ENCODE measurements at regions not wholly inside any gene's neighbourhood (a gene's known extent, or its start where the extent isn't known, plus 50 kb on each side); places are given as distances from the start of the nearest gene placed in this dataset.

DNA sequence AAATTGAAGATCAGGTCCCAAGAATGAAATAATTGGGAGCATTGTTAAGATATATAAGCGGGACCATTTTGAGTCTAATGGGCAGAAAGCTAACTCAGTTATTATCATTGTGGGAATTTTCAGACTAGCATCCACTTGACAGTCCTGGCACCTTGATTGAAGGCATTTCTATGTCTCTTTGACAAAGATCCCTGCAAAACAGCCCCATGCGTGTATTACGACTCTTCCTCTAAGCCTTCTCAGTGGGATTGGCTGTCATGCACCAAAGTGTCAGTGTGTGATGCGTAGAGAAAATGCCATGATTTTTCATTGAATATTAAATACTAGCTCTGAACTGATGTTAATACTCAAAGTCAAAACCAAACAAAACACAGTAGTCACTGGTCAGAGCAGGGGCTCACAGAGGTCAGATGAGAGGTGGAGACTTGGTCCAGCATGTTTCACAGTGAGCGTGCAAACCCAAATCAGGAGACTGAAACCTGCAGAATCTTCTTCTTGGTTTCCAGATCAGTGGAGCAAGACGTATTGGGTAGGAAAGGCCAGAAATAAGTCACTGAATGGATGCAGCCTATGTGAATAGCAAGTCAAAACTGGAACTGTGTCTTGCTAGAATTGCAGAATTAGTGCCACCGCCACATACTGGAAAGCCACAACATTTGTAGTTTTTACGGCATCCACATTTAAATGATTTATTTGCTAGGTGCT, 303.6 kb upstream of the AKR1E2 start:
- H3K9me3 ChIP-seq (replicated peaks), result no peaks in the 10 kb centered on the region
- H3K36me3 ChIP-seq, result no peaks in the 10 kb centered on the region
- no peak overlapping the region for H3K4me3 ChIP-seq
- H3K27me3 ChIP-seq (replicated peaks), result no peaks in the 10 kb centered on the region
- DNase-seq (ENCODE audit: low read depth in 1 of 2, low spot score in 2 of 2), result no peak
- H3K27ac ChIP-seq, result no peak overlapping the region
- H3K4me1 ChIP-seq (replicated peaks), result peaks cover 6% of the 10 kb centered on the region

DNA sequence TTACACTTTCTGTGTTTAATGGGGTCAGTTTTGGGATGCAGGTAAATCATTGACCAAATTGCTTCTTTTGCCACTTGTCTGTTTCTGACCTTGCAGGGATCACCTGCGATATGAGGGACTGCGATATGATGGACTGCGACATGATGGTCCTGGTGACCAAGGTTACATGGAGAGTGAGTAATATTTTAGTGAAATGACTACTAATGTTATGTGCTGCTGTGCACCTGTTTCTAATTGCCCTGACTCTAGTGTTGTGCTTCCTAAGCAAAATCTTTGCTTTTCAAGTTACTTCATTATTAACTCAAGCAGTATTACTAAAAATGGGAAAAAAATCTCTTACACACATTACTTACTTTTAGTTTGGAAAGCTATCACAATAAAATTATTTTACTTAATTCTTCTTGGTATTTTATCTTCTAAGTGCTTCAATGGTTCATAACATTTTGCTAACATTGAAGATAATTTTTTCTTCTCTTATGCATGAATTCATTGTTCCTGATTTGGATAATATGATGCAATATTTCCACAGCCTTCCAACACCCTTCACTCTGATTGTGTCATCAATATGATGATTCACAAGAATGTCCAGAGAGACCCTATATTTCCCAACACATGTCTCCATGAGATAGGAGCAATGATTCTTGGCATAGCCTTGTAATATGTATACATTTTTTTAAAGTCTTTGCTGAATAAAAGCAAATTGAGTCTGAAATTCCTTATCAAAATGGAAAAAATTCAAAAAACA, 306.2 kb upstream of the AKR1E2 start:
- Histone ChIP-seq H3K4me1 (replicated peaks) (no peaks in the 10 kb centered on the region), H3K27me3 (replicated peaks) (no peaks in the 10 kb centered on the region), H3K4me3 (no peak overlapping the region), H3K27ac (no peak overlapping the region), H3K9me3 (replicated peaks) (no peaks in the 10 kb centered on the region), H3K36me3 (no peaks in the 10 kb centered on the region)
- no peak for DNase-seq (ENCODE audit: low read depth in 1 of 2, low spot score in 2 of 2)

DNA sequence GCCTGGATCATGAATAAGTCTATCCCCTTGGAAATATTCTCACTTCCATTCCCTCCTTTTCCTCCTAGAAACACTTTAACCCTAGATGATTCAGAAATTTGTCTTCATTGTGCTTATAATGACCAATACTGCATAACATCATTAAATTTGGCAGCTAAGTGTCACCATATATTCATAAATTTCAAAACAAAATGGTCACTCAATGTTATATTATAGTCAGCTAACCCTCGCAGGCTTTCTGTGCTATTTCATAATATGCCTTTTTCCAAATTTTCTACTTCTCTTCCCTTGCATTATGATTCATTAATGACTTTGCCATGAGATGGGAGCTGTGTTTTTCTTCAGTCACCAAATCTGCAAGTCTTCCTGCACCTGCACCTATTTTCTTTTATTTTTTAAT, 308.3 kb upstream of the AKR1E2 start:
- H3K4me3 ChIP-seq, result no peak overlapping the region
- no peaks in the 10 kb centered on the region for H3K27me3 ChIP-seq (replicated peaks)
- no peak overlapping the region for H3K27ac ChIP-seq
- DNase-seq (ENCODE audit: low read depth in 1 of 2, low spot score in 2 of 2), result no peak
- H3K36me3 ChIP-seq, result no peaks in the 10 kb centered on the region
- H3K4me1 ChIP-seq (replicated peaks), result no peaks in the 10 kb centered on the region
- no peaks in the 10 kb centered on the region for H3K9me3 ChIP-seq (replicated peaks)

DNA sequence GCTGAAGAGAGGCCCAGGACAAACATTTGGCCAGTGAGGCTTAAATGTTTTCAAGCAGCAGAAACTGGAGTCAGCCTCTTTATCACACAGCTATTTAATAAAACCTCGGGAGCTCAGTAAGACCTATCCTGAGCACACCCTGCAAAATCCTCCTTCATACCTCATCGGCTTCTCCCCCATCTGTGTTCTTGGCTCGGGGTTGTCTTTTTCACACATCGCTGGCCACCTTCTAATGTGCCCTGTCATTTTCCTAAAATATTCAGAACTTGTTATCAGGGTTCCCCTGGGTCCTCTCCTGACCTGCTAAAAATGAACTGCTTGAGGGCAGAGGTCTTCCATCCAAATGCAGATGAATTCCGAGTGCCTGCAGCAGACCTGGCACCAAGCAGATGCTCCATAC, 310.3 kb upstream of the AKR1E2 start:
- H3K4me1 ChIP-seq (replicated peaks), result no peaks in the 10 kb centered on the region
- no peaks in the 10 kb centered on the region for H3K9me3 ChIP-seq (replicated peaks)
- no peaks in the 10 kb centered on the region for H3K27me3 ChIP-seq (replicated peaks)
- DNase-seq (ENCODE audit: low read depth in 1 of 2, low spot score in 2 of 2), result no peak
- H3K36me3 ChIP-seq, result no peaks in the 10 kb centered on the region
- no peak overlapping the region for H3K27ac ChIP-seq
- no peak overlapping the region for H3K4me3 ChIP-seq

DNA sequence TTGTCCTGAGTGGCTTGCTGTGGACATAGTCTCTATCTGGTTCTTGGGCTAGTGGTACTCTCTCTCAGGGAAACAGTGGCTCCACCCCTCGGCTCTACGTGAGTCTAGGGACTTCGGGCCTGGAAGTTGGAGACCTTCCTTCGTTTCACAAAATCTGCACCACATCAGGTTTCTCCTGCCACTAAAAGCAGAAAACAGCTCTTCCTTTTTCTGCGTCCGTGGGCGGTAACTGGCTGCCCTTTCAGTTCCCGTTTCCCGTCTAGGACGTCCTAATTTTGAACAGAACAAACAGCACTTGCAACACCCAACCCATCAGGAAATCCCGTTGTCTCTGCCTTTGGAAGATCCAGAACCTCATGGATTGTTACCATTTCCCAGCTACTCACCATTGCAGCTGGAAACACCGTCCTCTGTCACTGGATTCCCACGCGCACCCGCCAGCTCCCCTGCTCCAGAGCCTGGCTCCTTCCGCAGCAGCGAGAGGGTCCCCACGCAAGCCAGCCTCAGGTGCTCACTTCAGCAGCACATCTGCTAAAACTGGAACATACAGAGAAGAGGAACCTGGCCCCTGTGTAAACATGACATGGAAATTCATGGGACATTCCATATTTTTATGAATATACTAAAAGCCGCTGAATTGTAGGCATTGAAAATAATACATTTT, 311.4 kb upstream of the AKR1E2 start:
- no peak overlapping the region for H3K27ac ChIP-seq
- H3K9me3 ChIP-seq (replicated peaks), result no peaks in the 10 kb centered on the region
- H3K36me3 ChIP-seq, result no peaks in the 10 kb centered on the region
- H3K4me3 ChIP-seq, result no peak overlapping the region
- H3K27me3 ChIP-seq (replicated peaks), result no peaks in the 10 kb centered on the region
- no peaks in the 10 kb centered on the region for H3K4me1 ChIP-seq (replicated peaks)
- no peak for DNase-seq (ENCODE audit: low read depth in 1 of 2, low spot score in 2 of 2)

DNA sequence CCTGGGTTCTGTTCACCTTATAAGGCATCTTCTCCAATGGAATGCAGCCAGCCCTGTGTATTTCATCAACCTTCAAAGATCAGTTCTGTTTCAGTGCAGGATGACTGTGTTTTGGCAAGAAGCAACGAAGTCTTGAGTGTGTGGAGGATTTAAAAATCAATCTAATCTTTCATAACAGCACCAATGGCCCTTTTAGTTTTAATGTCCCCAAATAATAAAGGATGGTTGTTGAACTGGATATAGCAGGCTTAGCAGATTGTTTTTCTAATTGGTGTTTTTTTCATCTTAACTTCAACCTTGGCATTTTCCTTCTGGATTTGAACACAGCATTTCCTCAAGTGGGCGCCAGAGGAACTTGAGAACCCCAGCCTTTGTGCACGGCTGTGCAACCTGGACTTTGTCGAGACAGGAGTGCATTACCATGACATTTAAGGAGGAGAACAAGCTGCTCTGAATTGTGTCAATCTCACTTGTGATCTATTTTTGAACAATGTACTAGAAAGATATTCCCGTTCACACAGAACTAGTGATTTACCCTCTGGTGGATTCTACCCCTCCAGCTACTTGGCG, 313.3 kb upstream of the AKR1E2 start:
- Histone ChIP-seq H3K27ac (no peak overlapping the region), H3K9me3 (replicated peaks) (no peaks in the 10 kb centered on the region), H3K4me3 (no peak overlapping the region), H3K36me3 (no peaks in the 10 kb centered on the region), H3K4me1 (replicated peaks) (no peaks in the 10 kb centered on the region), H3K27me3 (replicated peaks) (no peaks in the 10 kb centered on the region)
- DNase-seq (ENCODE audit: low read depth in 1 of 2, low spot score in 2 of 2), result peak; percentile 39 to 50

DNA sequence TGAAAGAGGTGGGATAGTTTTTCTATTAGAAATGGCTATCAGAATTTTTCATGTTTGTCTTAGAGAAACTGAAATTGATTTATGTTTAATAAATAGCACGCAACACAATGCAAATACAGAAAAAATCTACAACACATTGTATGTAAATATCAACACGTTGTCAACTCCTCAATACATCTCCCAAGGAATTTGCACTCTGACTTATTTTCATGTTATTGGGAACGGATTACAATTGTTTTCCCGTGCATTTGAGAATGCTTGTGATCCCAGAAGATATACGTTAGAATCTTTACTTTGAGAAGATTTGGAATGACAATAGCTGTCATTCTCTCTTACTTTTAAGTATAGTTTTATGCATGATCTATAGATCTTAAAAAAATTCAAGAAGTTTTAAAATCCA, 313.8 kb upstream of the AKR1E2 start:
- no peak overlapping the region for H3K4me3 ChIP-seq
- no peaks in the 10 kb centered on the region for H3K9me3 ChIP-seq (replicated peaks)
- no peaks in the 10 kb centered on the region for H3K36me3 ChIP-seq
- DNase-seq (ENCODE audit: low read depth in 1 of 2, low spot score in 2 of 2), result no peak
- H3K27ac ChIP-seq, result no peak overlapping the region
- no peaks in the 10 kb centered on the region for H3K27me3 ChIP-seq (replicated peaks)
- H3K4me1 ChIP-seq (replicated peaks), result no peaks in the 10 kb centered on the region

DNA sequence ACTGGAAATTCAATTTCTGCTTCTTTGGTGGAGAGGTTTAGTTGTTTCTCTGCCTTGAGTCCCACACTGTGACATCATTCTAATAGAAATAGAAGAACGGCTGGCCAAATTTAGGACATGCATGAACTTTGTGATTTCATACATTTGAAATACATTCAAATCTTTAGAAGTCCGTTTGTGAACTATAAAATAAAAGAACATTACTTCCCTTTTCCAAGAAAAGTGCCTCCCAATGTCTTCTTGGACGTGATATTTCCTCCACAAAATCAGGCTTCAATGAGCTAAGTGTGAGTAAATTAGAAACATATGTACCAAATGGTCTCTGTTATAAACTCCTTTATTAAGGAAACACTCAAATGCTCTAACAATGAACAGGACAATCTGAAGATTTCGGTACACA, 314.5 kb upstream of the AKR1E2 start:
- Histone ChIP-seq H3K9me3 (replicated peaks) (no peaks in the 10 kb centered on the region), H3K27ac (no peak overlapping the region), H3K4me3 (no peak overlapping the region), H3K27me3 (replicated peaks) (no peaks in the 10 kb centered on the region), H3K4me1 (replicated peaks) (no peaks in the 10 kb centered on the region), H3K36me3 (no peaks in the 10 kb centered on the region)
- DNase-seq (ENCODE audit: low read depth in 1 of 2, low spot score in 2 of 2), result no peak

DNA sequence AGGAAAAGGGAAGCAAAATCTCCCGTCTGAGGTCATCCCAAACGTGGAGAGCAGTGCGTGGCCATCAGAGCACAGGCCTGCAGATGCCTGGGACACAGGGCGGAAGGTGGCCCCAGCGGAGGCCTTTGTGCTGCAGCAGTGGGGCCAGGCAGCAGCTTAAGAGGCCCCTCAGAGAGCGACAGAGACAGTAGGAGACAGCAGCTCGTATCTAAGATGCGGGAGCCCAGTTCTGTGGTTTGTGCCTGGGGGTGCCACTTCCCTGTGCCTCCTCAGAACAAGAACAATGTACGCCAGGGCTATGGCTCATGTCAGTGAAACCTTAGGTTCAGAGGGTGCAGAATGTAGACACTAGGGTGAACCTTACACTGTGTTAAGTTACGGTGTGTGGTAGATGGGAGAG, 316.6 kb upstream of the AKR1E2 start:
- Histone ChIP-seq H3K27ac (no peak overlapping the region), H3K4me3 (no peak overlapping the region)
- DNase-seq (ENCODE audit: low read depth in 1 of 2, low spot score in 2 of 2), result no peak

DNA sequence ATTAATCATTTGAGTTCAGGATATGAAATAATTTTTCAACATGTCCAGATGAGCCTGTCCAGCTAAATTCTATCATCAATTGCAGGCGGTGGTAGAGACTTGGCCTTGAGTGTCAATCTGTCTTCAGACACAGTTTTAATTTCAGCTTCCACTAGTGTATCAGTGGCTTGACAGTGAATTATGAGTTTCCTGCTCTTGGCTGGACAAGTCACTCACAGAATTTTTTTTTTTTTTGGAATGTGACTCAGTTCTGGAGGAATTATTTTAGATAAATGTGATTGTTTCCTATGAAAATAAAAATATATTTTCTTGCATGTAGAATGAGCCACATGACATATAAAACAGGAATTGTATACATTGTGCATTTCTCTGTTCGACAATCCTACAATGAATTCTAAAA, 319.9 kb upstream of the AKR1E2 start:
- no peak for DNase-seq (ENCODE audit: low read depth in 1 of 2, low spot score in 2 of 2)
- no peaks in the 10 kb centered on the region for H3K36me3 ChIP-seq
- H3K27ac ChIP-seq, result no peak overlapping the region
- H3K9me3 ChIP-seq (replicated peaks), result no peaks in the 10 kb centered on the region
- H3K4me3 ChIP-seq, result no peak overlapping the region
- no peaks in the 10 kb centered on the region for H3K4me1 ChIP-seq (replicated peaks)
- no peaks in the 10 kb centered on the region for H3K27me3 ChIP-seq (replicated peaks)

More for the DNA sequence above, 316.6 kb upstream of the AKR1E2 start:
- H3K4me1 ChIP-seq (replicated peaks), result no peaks in the 10 kb centered on the region
- H3K36me3 ChIP-seq, result no peaks in the 10 kb centered on the region
- H3K9me3 ChIP-seq (replicated peaks), result no peaks in the 10 kb centered on the region
- no peaks in the 10 kb centered on the region for H3K27me3 ChIP-seq (replicated peaks)

DNA sequence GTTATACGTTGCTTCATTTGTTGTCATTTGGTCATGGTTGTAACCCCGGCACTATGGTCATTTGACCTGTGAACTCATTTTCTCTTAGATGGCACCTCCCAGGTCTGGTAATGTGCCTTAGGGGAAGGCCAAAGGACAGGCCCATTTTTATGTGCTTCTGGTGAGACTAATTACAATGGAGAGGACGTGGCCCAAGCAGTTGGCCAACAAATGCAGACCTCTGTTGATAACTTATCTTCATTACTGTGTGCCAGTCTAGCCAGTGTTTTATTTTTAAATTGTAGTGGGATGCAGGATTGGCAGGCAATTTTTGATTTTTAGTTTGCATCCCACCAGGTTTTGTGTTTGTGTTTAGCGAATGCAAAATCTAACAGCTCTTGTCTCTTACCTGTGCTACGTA, 321.5 kb upstream of the AKR1E2 start:
- no peak overlapping the region for H3K27ac ChIP-seq
- no peaks in the 10 kb centered on the region for H3K27me3 ChIP-seq (replicated peaks)
- DNase-seq (ENCODE audit: low read depth in 1 of 2, low spot score in 2 of 2), result no peak
- no peaks in the 10 kb centered on the region for H3K4me1 ChIP-seq (replicated peaks)
- H3K4me3 ChIP-seq, result no peak overlapping the region
- no peaks in the 10 kb centered on the region for H3K36me3 ChIP-seq
- no peaks in the 10 kb centered on the region for H3K9me3 ChIP-seq (replicated peaks)

DNA sequence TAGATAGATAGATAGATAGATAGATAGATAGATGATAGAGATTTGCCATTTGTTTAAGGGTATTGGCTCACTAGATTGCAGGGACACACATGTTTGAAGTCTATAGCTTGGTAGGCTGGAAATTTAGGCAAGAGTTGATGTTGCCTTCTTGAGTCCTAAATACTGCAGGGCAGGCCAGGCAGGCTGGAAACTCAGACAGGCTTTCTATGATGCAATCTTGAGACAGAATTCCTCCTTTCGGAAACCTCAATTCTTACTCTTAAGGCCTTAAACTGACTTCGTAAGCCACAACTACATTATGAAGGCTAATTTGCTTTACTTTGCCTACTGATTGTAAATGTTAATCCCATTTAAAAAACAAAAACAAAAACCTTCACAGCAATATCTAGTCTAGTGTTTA, 322.9 kb upstream of the AKR1E2 start:
- Histone ChIP-seq H3K4me3 (no peak overlapping the region), H3K4me1 (replicated peaks) (peaks cover 12% of the 10 kb centered on the region), H3K27me3 (replicated peaks) (no peaks in the 10 kb centered on the region), H3K27ac (no peak overlapping the region), H3K36me3 (no peaks in the 10 kb centered on the region), H3K9me3 (replicated peaks) (no peaks in the 10 kb centered on the region)
- no peak for DNase-seq (ENCODE audit: low read depth in 1 of 2, low spot score in 2 of 2)

DNA sequence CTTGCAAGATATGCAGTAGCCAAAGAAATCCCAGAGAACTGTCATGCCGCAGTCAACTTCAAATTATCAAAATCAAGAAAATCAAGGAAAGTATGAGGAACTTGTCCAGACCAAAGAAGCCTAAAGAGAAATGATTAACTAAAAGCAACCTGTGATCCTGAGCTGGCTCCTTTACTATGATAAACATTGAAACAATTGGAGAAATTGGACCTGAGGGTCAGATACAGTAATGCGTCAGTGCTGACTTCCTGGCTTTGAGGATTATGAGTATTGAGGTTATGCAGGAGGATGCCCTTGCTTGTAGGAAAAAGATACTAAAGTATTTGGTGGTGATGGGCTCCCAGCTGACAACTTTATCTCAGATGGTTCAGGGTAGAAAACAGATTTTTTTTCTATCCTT, 324.7 kb upstream of the AKR1E2 start:
- Histone ChIP-seq H3K4me3 (no peak overlapping the region), H3K9me3 (replicated peaks) (no peaks in the 10 kb centered on the region)
- no peak for DNase-seq (ENCODE audit: low read depth in 1 of 2, low spot score in 2 of 2)

DNA sequence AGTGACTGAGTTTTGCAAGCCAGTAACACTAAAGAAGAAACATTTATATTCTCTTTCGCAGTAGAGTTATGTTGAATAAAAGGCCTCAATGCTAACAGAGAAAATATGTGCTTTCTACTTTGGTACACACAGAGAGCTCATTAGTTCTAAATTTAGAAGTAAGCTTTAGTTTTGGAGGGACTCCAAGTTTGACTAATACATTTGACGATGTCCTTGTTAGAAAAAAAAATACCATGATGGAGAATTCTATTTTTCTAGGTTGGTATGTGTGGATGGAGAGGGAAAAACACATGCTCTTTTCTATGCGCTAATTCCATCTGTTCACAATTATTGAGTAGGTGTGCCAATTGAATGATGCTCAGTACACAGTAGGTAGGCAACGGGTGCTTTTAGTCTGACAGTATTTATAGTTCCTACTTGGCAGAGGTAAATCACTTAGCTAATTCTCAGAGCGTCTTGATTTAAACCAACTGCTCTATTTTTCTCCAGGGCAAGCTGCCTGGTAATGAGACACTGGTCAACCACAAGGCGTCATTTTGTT, 327.2 kb upstream of the AKR1E2 start:
- Histone ChIP-seq H3K27ac (peak overlapping the region; percentile 24; the same call in 1 of the 2 replicates), H3K9me3 (replicated peaks) (no peaks in the 10 kb centered on the region), H3K4me3 (no peak overlapping the region), H3K4me1 (replicated peaks) (peaks cover 13% of the 10 kb centered on the region), H3K27me3 (replicated peaks) (no peaks in the 10 kb centered on the region), H3K36me3 (no peaks in the 10 kb centered on the region)
- DNase-seq (ENCODE audit: low read depth in 1 of 2, low spot score in 2 of 2), result peak in 1 of 2 experiments; percentile 58

More for the DNA sequence above, 324.7 kb upstream of the AKR1E2 start:
- no peak overlapping the region for H3K27ac ChIP-seq
- no peaks in the 10 kb centered on the region for H3K27me3 ChIP-seq (replicated peaks)
- peaks cover 13% of the 10 kb centered on the region for H3K4me1 ChIP-seq (replicated peaks)
- no peaks in the 10 kb centered on the region for H3K36me3 ChIP-seq
